Progenitor cell of endocrine pancreas (in vitro differentiated cells): ENCODE measurements at regions not wholly inside any gene's neighbourhood (a gene's known extent, or its start where the extent isn't known, plus 50 kb on each side); places are given as distances from the start of the nearest gene placed in this dataset.

Experiments
- DNase-seq: peaks from one replicate; pipeline ENCODE4 v3.0.0; 2021; ENCODE audit warnings: low spot score; ENCODE audit not compliant: unreplicated experiment
- H3K27ac Mint-ChIP-seq: 2 replicates; pipeline ENCODE4 v1.8.0; 2021; ENCODE audit warnings: mild to moderate bottlenecking, moderate library complexity, mixed read lengths
- H3K27me3 Mint-ChIP-seq: 2 replicates; pipeline ENCODE4 v1.8.0; 2021; ENCODE audit warnings: mixed read lengths
- H3K36me3 Mint-ChIP-seq: 2 replicates; pipeline ENCODE4 v1.8.0; 2022; ENCODE audit warnings: mixed read lengths; ENCODE audit not compliant: insufficient read depth
- H3K4me1 Mint-ChIP-seq: 2 replicates; pipeline ENCODE4 v1.8.0; 2021; ENCODE audit warnings: low read depth, mixed read lengths
- H3K4me3 Mint-ChIP-seq: 2 replicates; pipeline ENCODE4 v1.8.0; 2021; ENCODE audit warnings: low read depth, mild to moderate bottlenecking, moderate library complexity, mixed read lengths
- H3K9me3 Mint-ChIP-seq: 2 replicates; pipeline ENCODE4 v1.8.0; 2021; ENCODE audit warnings: low read depth, mixed read lengths
- CTCF ChIP-seq: fragments of 200-600 bp; sonication (generic); IDR thresholded peaks from one replicate; pipeline ENCODE4 v1.5.0; 2021; ENCODE audit warnings: antibody characterized with exemption, mild to moderate bottlenecking; ENCODE audit not compliant: unreplicated experiment

DNA sequence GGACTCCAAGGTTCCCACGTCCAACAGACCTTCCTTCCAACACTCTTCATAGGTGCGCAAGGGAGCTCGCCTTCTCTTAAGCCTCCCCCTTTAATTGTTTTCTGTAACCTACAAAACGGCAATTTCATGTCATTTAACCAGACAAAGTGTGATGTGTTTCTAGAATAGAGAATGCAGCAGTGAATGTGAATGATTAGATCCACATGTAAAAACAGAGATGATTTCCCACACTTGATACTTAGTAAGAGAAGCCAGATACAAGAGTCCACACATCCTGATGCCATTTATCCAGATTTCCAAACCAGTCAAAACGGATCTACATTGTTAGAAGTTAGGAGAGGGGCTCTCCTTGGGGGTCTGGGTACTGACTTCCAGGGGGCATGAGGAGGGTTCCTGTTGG is 89.3 kb downstream of the IRF8 start:
- DNase-seq: no peak
- no peak overlapping the region for H3K4me3 Mint-ChIP-seq
- H3K27ac Mint-ChIP-seq: no peak overlapping the region
- peaks cover 61% of the 10 kb centered on the region for H3K27me3 Mint-ChIP-seq
- H3K4me1 Mint-ChIP-seq: peaks cover 7% of the 10 kb centered on the region
- H3K9me3 Mint-ChIP-seq: no peaks in the 10 kb centered on the region
- no peak for TF ChIP-seq CTCF
- no peaks in the 10 kb centered on the region for H3K36me3 Mint-ChIP-seq

DNA sequence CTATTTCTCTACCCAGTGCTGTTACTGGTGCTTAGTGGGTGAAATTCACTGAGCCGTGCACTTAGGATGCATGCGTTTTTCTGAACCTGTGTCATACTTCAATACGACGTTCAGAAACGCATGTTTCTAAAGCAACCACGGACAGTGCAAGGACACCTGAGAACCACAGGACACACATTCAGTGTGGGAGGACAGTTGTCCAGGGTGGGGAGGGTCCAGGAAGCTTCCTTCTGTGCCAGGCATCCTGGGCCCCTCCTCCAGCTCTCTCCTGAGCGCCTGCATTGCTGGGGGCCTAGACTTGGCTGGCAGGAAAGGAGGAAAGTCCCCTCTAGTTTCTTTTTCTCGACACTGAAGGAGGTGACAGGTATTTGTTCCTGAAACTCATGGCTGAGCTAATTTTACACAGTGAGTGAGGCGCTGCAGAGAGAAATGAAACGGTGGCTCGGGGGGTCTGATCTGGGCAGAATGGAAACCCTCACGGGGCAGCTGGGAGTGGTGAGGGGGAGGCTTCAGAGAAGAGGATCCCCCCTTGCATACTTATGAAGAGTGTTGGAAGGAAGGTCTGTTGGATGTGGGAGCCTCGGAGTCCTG is 89.9 kb downstream of the IRF8 start:
- peaks cover 7% of the 10 kb centered on the region for H3K4me1 Mint-ChIP-seq
- no peaks in the 10 kb centered on the region for H3K36me3 Mint-ChIP-seq
- DNase-seq: no peak
- no peak overlapping the region for H3K27ac Mint-ChIP-seq
- no peak for TF ChIP-seq CTCF
- peaks cover 61% of the 10 kb centered on the region for H3K27me3 Mint-ChIP-seq
- H3K9me3 Mint-ChIP-seq: no peaks in the 10 kb centered on the region
- no peak overlapping the region for H3K4me3 Mint-ChIP-seq

- no peak for DNase-seq
- no peak overlapping the region for H3K4me3 Mint-ChIP-seq
- H3K9me3 Mint-ChIP-seq: no peaks in the 10 kb centered on the region
- no peak for TF ChIP-seq CTCF
- no peaks in the 10 kb centered on the region for H3K36me3 Mint-ChIP-seq
- no peak overlapping the region for H3K27ac Mint-ChIP-seq
- peaks cover 58% of the 10 kb centered on the region for H3K27me3 Mint-ChIP-seq
- peaks cover 7% of the 10 kb centered on the region for H3K4me1 Mint-ChIP-seq
Measured at GRCh38 chr16:85989376-85989775, 90.4 kb downstream of the IRF8 start.

GRCh38 chr16:85989863-85990643 is 91.1 kb downstream of the IRF8 start:
- Mint-ChIP-seq H3K9me3 (no peaks in the 10 kb centered on the region), H3K4me3 (no peak overlapping the region), H3K4me1 (peaks cover 5% of the 10 kb centered on the region), H3K27ac (no peak overlapping the region), H3K36me3 (no peaks in the 10 kb centered on the region), H3K27me3 (peaks cover 51% of the 10 kb centered on the region)
- TF ChIP-seq CTCF: no peak
- DNase-seq: no peak

DNA sequence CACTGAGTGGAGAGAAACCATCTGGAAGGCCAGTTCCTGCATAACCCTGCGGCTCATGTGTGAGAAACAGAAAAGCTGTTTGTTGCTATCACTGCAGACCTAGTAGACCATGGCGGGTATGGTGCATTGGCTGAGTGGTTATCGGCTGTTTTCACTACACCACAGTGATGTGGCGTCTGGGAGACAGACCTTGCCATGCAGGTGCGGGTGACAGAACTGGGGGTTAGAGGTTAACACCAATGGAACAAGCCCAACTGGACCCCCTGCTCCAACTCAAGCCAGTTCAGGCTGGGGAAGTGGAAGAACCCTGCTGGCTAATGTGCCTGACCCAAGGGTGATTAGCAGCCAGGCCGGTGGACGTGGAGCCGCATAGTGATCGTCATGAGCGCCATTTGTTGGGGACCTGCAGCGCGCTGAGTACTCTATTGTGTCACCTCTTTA is 91.9 kb downstream of the IRF8 start:
- no peak for DNase-seq
- Mint-ChIP-seq H3K27me3 (peaks cover 47% of the 10 kb centered on the region), H3K27ac (no peak overlapping the region), H3K36me3 (no peaks in the 10 kb centered on the region), H3K9me3 (no peaks in the 10 kb centered on the region), H3K4me3 (no peak overlapping the region), H3K4me1 (no peaks in the 10 kb centered on the region)
- TF ChIP-seq CTCF: no peak
